Hepatocyte (in vitro differentiated cells): ENCODE measurements at regions not wholly inside any gene's neighbourhood (a gene's known extent, or its start where the extent isn't known, plus 50 kb on each side); places are given as distances from the start of the nearest gene placed in this dataset.

Source experiments
- DNase-seq: peaks from one replicate; pipeline ENCODE4 v3.0.0-alpha.2; 2016; ENCODE audit warnings: low spot score
- H2AFZ ChIP-seq: fragments of 200-600 bp; sonication (generic); 2 replicates; pipeline ENCODE4 v1.6.0; 2016; ENCODE audit warnings: antibody characterized with exemption, mild to moderate bottlenecking
- H3K27ac ChIP-seq: fragments of 200-600 bp; sonication (generic); 2 replicates; pipeline ENCODE4 v1.5.1; 2016; ENCODE audit warnings: mild to moderate bottlenecking
- H3K27me3 ChIP-seq: fragments of 200-600 bp; sonication (generic); 2 replicates; pipeline ENCODE4 v1.6.1; 2016
- H3K36me3 ChIP-seq: fragments of 200-600 bp; sonication (generic); replicated peaks from 2 replicates; pipeline ENCODE4 v1.5.1; 2016; ENCODE audit warnings: low read depth; ENCODE audit not compliant: insufficient read depth
- H3K4me1 ChIP-seq: fragments of 200-600 bp; sonication (generic); 2 replicates; pipeline ENCODE4 v1.5.1; 2016; ENCODE audit warnings: mild to moderate bottlenecking, moderate library complexity; ENCODE audit not compliant: insufficient read depth
- H3K4me2 ChIP-seq: fragments of 200-600 bp; sonication (generic); 2 replicates; pipeline ENCODE4 v1.6.0; 2016
- H3K4me3 ChIP-seq: fragments of 200-600 bp; sonication (generic); 2 replicates; pipeline ENCODE4 v1.5.1; 2016; ENCODE audit warnings: mild to moderate bottlenecking
- H3K79me2 ChIP-seq: fragments of 200-600 bp; sonication (generic); 2 replicates; pipeline ENCODE4 v1.6.0; 2017; ENCODE audit warnings: mild to moderate bottlenecking
- H3K9me2 ChIP-seq: fragments of 200-600 bp; sonication (generic); replicated peaks from 2 replicates; pipeline ENCODE4 v1.6.0; 2017; ENCODE audit warnings: mild to moderate bottlenecking; ENCODE audit not compliant: insufficient read depth
- H3K9me3 ChIP-seq: fragments of 200-600 bp; sonication (generic); 2 replicates; pipeline ENCODE4 v1.5.1; 2016; ENCODE audit warnings: low read depth, mild to moderate bottlenecking
- H4K20me1 ChIP-seq: fragments of 200-600 bp; sonication (generic); 2 replicates; pipeline ENCODE4 v1.6.0; 2016; ENCODE audit warnings: mild to moderate bottlenecking; ENCODE audit not compliant: insufficient read depth, poor library complexity, severe bottlenecking
- CTCF ChIP-seq: fragments of 200-600 bp; sonication (generic); IDR thresholded peaks from 2 replicates; pipeline ENCODE4 v1.5.1; 2016; ENCODE audit warnings: antibody characterized with exemption, mild to moderate bottlenecking; ENCODE audit not compliant: poor library complexity
- EZH2 ChIP-seq: fragments of 200-600 bp; sonication (generic); IDR thresholded peaks from 2 replicates; pipeline ENCODE4 v1.6.1; 2016; ENCODE audit warnings: antibody characterized with exemption, mild to moderate bottlenecking, borderline replicate concordance
- EZH2phosphoT487 ChIP-seq: fragments of 200-600 bp; sonication (generic); IDR thresholded peaks from one replicate; pipeline ENCODE4 v1.6.1; 2018; ENCODE audit warnings: antibody characterized with exemption, mild to moderate bottlenecking, low read depth, moderate library complexity; ENCODE audit not compliant: unreplicated experiment, severe bottlenecking
- WGBS: methylation state at CpG from one replicate; pipeline ENCODE4 v1.1.6; 2016; ENCODE audit warnings: low lambda C conversion rate; ENCODE audit errors: missing lambda C conversion rate; 5-methylcytosine and 5-hydroxymethylcytosine counted together

- no peaks in the 10 kb centered on the region for H3K79me2 ChIP-seq
- no peaks in the 10 kb centered on the region for H3K36me3 ChIP-seq
- no peaks in the 10 kb centered on the region for H4K20me1 ChIP-seq
- TF ChIP-seq EZH2phosphoT487 (no peak), EZH2 (no peak), CTCF (no peak)
- 88% methylated on average over 5 of the region's 5 CpGs for WGBS
- no peaks in the 10 kb centered on the region for H3K27me3 ChIP-seq
- H3K4me1 ChIP-seq = no peaks in the 10 kb centered on the region
- DNase-seq = no peak
- H2AFZ ChIP-seq = no peak overlapping the region
- no peak overlapping the region for H3K4me2 ChIP-seq
- no peaks in the 10 kb centered on the region for H3K9me3 ChIP-seq
- H3K27ac ChIP-seq = no peak overlapping the region
- no peak overlapping the region for H3K4me3 ChIP-seq
- H3K9me2 ChIP-seq = no peaks in the 10 kb centered on the region
Measured at GRCh38 chr19:29292153-29292552, 79.2 kb upstream of the UQCRFS1 start.

GRCh38 chr19:29292562-29292961, 79.6 kb upstream of the UQCRFS1 start:
- H2AFZ ChIP-seq = no peak overlapping the region
- no peaks in the 10 kb centered on the region for H3K9me3 ChIP-seq
- H3K79me2 ChIP-seq = no peaks in the 10 kb centered on the region
- TF ChIP-seq EZH2phosphoT487 (no peak), CTCF (no peak), EZH2 (no peak)
- H3K27me3 ChIP-seq = no peaks in the 10 kb centered on the region
- H4K20me1 ChIP-seq = no peaks in the 10 kb centered on the region
- H3K27ac ChIP-seq = no peak overlapping the region
- H3K4me1 ChIP-seq = no peaks in the 10 kb centered on the region
- no peaks in the 10 kb centered on the region for H3K9me2 ChIP-seq
- H3K36me3 ChIP-seq = no peaks in the 10 kb centered on the region
- no peak for DNase-seq
- WGBS = 91% methylated on average over 5 of the region's 5 CpGs
- H3K4me2 ChIP-seq = no peak overlapping the region
- no peak overlapping the region for H3K4me3 ChIP-seq

GRCh38 chr19:29293292-29293691, 80.3 kb upstream of the UQCRFS1 start:
- no peak overlapping the region for H3K27ac ChIP-seq
- no peaks in the 10 kb centered on the region for H3K27me3 ChIP-seq
- H3K36me3 ChIP-seq = no peaks in the 10 kb centered on the region
- no peaks in the 10 kb centered on the region for H4K20me1 ChIP-seq
- no peaks in the 10 kb centered on the region for H3K4me1 ChIP-seq
- no peak for DNase-seq
- H3K79me2 ChIP-seq = no peaks in the 10 kb centered on the region
- 69% methylated on average over 11 of the region's 11 CpGs for WGBS
- no peaks in the 10 kb centered on the region for H3K9me3 ChIP-seq
- H3K4me2 ChIP-seq = no peak overlapping the region
- no peak overlapping the region for H2AFZ ChIP-seq
- no peak overlapping the region for H3K4me3 ChIP-seq
- no peak for TF ChIP-seq EZH2
- TF ChIP-seq EZH2phosphoT487 = no peak
- H3K9me2 ChIP-seq = no peaks in the 10 kb centered on the region

- Histone ChIP-seq H3K27ac (no peak overlapping the region), H3K27me3 (no peaks in the 10 kb centered on the region), H3K9me3 (no peaks in the 10 kb centered on the region), H3K79me2 (no peaks in the 10 kb centered on the region), H3K36me3 (no peaks in the 10 kb centered on the region), H2AFZ (no peak overlapping the region), H3K4me1 (no peaks in the 10 kb centered on the region), H3K4me2 (no peak overlapping the region), H3K9me2 (no peaks in the 10 kb centered on the region), H4K20me1 (no peaks in the 10 kb centered on the region), H3K4me3 (no peak overlapping the region)
- no peak for DNase-seq
- WGBS = 75% methylated on average over 7 of the region's 7 CpGs
- TF ChIP-seq EZH2 (no peak), EZH2phosphoT487 (no peak), CTCF (no peak)
Measured at GRCh38 chr19:29293736-29294342, 80.9 kb upstream of the UQCRFS1 start.
